22Rv1 (cell line): ENCODE measurements at regions not wholly inside any gene's neighbourhood (a gene's known extent, or its start where the extent isn't known, plus 50 kb on each side); places are given as distances from the start of the nearest gene placed in this dataset.

Experiments
- H3K27ac ChIP-seq: fragments of 450-650 bp; 2 replicates; pipeline ENCODE4 v1.5.1; 2017
- ZFX ChIP-seq: fragments of 450-650 bp; IDR thresholded peaks from 2 replicates; pipeline ENCODE4 v1.6.1; 2017; ENCODE audit warnings: antibody characterized with exemption, borderline replicate concordance
- TF ChIP-seq, protein P1 (sequence below): fragments of 450-650 bp; IDR thresholded peaks from 2 replicates; pipeline ENCODE4 v1.5.1; 2017; ENCODE audit warnings: mild to moderate bottlenecking

DNA sequence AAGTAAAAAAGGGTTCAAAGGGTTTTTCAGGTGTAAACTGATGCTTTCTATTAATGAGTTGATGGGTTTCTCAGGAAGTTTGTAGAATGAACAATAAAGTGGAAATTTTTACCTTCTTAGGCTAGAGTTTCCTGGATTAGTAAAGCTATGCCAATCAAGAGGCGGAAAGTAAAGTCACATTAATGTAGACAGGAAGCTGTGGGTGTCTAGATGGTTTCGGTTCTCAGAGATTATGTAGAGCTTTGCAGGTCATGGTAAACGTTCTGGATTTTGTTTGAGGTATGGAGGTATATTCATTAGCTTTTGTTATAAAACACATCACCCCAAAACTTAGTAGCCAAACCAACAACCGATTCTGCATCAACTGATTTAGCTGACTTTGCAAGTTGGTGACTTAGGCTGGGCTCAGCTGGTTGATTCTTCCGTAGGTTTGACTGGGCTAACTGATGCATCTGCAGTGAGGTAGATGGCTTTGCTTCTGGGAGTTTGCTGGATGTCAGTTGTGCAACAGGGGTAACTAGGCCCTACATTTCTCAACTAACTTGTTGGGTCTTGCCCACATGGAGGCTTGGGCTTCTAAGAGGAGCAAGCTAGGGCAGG is 273.8 kb downstream of the MSX2 start:
- H3K27ac ChIP-seq, result no peak overlapping the region

GRCh38 chr5:174997688-174998087 is 273.3 kb downstream of the MSX2 start:
- H3K27ac ChIP-seq, result no peak overlapping the region
- TF ChIP-seq, protein P1, sequence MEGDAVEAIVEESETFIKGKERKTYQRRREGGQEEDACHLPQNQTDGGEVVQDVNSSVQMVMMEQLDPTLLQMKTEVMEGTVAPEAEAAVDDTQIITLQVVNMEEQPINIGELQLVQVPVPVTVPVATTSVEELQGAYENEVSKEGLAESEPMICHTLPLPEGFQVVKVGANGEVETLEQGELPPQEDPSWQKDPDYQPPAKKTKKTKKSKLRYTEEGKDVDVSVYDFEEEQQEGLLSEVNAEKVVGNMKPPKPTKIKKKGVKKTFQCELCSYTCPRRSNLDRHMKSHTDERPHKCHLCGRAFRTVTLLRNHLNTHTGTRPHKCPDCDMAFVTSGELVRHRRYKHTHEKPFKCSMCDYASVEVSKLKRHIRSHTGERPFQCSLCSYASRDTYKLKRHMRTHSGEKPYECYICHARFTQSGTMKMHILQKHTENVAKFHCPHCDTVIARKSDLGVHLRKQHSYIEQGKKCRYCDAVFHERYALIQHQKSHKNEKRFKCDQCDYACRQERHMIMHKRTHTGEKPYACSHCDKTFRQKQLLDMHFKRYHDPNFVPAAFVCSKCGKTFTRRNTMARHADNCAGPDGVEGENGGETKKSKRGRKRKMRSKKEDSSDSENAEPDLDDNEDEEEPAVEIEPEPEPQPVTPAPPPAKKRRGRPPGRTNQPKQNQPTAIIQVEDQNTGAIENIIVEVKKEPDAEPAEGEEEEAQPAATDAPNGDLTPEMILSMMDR, result no peak
- no peak for TF ChIP-seq ZFX

More for the DNA sequence above, 273.8 kb downstream of the MSX2 start:
- TF ChIP-seq, protein P1, result no peak
- no peak for TF ChIP-seq ZFX

DNA sequence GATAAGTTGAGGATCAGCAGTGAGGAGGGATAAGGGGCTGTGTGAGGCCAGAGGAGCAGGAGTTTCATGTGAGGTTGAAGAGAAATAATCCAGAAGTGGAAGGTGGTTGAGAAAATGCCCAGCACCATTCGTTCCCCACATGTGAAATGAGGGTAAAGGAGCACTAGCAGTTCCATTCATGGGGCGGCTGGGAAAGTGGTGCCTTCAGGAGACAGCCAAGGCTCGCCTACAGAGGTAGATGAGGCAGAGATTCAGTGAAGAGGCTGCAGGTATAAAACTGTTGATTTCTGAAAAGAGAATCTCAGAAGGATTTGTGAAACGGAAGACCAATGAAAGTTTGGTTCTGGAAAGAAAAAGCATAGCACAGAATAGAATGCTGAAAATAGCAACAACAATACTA is 272.6 kb downstream of the MSX2 start:
- TF ChIP-seq, protein P1, result no peak
- no peak for TF ChIP-seq ZFX
- H3K27ac ChIP-seq, result no peak overlapping the region

DNA sequence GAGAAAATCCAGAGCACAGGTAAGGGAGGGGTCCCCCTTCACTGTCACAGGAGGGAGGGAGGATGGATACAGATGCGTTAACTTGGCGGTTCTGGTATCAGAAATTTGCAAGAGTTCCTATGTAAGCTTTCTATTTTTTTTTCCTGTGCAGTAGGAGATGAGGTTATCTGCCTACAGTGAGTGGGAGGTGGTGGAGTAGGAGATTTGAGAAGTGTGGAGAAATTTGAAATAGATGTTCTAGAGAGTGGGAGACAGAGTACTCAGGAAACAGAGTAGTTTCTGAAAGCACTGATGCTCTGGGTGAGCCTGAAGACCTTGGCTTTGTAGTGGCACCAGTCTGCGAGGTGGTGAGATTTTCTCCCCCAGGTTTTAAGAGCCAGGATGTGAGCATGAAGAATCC is 271.4 kb downstream of the MSX2 start:
- no peak overlapping the region for H3K27ac ChIP-seq
- no peak for TF ChIP-seq ZFX
- TF ChIP-seq, protein P1, result no peak

DNA sequence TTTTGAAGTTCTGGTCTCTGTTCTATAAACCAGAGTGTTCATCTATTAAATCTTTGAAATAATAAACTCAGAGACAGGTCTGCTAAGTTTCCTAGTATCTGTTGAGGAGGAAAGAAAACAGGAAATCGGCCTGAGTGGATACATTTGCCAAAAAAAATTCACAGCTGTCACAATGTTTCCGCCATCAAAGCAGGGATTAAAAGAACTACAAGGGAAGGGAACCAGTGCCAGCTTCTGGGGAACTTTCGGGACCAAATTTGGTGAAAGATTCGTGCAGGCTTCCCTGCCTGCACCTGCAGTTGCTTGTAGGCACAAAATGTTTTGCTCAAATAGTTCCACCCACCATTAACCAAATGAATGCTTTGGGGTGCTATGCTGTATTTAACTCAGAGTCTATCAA is 267.5 kb downstream of the MSX2 start:
- H3K27ac ChIP-seq, result no peak overlapping the region
- TF ChIP-seq, protein P1, result no peak
- TF ChIP-seq ZFX, result no peak

DNA sequence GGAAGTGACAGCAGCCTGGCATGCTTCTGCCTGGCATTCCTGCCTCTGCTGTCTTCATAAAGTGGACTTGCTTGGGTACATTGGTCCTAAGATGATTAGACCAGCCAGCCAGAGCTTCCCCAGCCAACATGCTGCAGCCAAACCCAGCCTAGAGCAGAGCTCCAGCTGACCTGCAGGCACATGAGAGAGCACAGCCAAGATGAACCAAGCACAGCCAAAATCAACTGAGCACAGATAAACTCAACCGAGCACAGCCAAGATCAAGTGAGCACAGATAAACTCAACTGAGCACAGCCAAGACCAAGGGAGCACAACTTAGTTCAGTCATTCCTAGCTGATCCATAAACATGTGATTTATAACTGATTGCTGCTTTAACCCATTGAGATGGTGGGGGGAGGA is 266.5 kb downstream of the MSX2 start:
- TF ChIP-seq, protein P1, result no peak
- no peak for TF ChIP-seq ZFX
- H3K27ac ChIP-seq, result no peak overlapping the region

DNA sequence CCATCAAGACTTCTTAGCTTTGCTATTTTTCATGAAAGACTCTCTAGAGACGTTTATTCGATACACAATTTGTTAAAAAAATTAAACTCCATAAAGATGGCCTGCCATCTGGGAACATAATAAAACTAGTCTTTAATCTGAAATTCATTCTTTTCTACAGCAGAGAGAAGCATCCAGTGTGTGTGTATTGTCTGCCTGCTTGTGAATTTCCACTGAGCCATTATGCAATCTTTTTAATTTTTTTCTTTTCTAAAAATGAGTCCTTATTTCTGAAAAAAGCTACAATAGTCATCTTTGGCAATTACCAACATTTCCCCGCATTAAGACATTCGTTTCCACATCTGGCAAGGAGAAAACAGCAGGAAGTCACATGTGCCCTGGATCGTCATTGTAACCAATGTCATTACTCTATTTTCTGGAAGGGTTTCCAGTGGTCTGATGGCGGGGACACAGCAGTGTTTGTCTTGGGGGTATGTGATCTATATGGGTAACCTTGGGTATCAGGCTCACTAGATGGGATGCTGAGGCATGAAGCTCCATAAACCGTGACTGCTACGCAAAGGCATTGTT is 263.1 kb downstream of the MSX2 start:
- TF ChIP-seq, protein P1, result no peak
- TF ChIP-seq ZFX, result no peak
- H3K27ac ChIP-seq, result no peak overlapping the region
